HK-2 (cell line): ENCODE measurements at regions not wholly inside any gene's neighbourhood (a gene's known extent, or its start where the extent isn't known, plus 50 kb on each side); places are given as distances from the start of the nearest gene placed in this dataset.
"Not testable (repeated sequence)": the region's sequence is repeated elsewhere in the genome, so short reads cannot be mapped to it uniquely, and the experiment has no call there.

Experiments
- DNase-seq: peaks from one replicate; pipeline ENCODE4 v3.0.0-alpha.2; 2018; ENCODE audit not compliant: unreplicated experiment

DNA sequence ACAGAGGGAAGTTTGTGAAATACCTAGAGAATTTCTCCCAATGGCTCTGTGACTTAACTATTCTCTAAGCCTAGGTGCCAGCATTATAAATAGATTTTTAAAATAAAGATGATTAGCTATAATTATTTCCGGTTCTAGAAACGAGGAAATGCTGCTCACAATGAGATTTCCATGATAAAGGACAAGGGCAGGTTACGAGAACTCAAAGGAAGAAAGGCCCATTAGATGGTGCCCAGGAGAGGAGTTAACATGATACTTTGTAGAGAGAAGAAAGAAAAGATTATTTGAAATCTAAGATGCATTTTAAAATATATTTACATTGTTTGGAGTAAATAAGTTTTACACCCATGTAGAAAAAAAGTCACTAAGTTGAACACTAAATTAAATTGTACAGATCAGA, 538.3 kb upstream of the PTGER4 start:
- DNase-seq: no peak

DNA sequence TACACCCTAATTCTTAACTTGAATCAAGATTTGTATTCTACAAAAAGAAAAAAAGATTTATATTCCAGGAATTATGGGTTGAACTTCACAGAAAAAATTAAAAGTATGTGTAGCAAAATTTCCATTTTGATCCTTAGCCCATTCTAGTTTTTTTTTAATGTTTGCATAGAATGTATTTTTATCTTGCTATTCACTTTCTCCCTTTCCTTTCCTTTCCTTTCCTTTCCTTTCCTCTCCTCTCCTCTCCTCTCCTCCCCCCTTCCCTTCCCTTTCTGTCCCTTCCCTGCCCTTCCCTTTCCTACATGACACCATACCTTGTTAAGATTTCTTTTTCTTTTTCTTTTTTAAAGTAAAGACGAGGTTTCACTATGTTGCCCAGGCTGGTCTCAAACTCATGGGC, 542.5 kb upstream of the PTGER4 start:
- DNase-seq: no peak

DNA sequence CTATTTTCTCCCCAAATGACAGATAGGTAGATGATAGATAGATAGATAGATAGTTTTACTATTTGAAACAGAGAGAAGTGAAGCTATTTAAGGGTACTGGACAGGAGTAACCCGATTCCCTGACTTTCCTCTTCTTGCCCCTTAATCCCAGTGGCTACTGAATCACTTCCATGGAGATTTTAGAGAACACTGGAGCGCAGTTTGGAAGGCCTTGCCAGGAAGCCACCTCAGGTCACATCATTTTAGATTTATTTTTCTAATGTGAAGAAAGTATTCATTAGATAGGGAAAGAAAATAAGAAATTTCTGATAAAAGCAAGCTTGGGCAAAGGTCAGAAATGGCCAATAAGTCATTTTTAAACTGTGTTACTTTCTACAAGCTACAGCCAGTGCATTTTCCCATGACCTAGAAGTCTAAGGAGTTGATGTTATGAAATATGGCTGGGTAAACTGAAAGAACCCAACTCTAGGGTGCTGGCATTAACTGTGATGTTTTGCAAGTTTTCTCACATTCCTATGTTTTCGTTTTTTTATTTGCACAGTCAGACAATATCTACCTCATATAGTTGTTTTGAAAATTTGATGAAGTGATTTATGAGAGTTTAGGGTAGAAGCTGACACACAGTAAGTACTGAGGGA, 544.7 kb upstream of the PTGER4 start:
- no peak for DNase-seq

DNA sequence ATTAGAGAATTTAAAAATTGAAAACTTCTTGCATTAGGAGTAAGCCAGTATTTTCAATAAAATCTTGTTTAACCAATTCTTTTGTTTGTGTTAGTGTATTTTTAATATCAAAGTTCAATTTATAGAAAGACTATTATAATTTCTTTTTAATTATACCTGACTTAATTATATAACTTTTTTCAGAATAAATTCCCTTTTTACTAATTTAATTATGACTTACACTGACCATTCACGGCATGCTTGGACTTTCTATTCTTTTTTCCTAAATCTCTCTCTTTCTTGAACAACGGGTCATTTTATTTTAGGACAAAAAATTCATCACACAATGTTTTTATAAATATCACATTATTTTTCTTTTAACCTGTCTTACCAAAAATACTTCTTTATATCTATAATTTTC, 555.3 kb upstream of the PTGER4 start:
- no peak for DNase-seq

DNA sequence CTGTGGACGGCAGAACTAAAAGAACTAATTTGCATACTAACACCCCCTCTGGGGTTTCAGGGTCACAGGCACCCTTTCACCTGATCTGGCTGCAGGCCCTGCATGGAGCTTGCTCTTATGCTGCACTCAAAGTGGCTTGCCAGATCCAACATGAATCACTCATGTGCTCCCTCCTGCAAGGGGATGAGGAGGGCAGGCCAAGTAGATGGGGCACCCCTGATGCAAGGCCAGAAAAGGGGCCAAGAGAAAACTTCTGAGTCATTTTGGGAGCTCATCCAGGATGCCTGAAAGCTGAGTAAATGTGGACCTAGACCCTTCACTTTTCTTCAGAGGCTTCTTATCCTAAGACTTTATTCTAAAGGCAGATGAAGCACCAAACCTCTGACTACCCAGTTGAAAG, 558.5 kb upstream of the PTGER4 start:
- DNase-seq: no peak

DNA sequence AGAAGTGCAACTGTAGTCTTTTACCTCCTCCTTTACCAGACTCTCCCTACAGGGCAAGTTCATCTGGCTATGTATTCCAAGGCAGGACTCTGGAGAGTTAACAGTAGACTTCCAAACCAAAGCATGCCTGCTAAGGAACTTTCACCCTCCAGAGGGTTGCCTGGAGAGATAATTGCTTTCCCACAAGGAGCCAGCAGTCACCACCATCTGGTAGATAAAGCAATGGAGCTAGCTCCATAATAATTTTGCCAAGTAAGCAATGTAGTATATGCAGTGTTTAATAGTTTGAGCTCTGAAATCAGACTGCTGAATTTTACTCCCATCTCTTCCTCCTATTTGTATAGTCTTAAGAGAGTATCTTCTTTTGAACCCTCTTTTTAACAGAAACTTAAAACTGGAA, 566.8 kb upstream of the PTGER4 start:
- no peak for DNase-seq

DNA sequence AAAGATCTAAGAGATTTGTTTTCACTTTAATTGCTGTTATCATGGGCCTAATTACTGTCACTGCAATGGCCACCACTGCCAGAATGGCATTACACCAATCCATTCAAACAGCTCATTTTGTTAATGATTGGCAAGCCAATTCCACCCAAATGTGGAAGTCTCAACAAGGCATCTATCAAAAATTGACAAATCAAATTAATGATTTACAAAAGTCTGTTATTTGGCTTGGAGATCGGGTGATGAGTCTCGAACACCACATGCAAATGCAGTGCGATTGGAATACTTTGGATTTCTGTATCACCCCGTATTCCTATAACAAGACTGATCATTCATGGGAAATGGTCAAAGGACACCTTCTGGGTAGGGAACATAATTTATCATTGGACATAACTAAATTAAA, 568.7 kb upstream of the PTGER4 start:
- not testable (repeated sequence) for DNase-seq

DNA sequence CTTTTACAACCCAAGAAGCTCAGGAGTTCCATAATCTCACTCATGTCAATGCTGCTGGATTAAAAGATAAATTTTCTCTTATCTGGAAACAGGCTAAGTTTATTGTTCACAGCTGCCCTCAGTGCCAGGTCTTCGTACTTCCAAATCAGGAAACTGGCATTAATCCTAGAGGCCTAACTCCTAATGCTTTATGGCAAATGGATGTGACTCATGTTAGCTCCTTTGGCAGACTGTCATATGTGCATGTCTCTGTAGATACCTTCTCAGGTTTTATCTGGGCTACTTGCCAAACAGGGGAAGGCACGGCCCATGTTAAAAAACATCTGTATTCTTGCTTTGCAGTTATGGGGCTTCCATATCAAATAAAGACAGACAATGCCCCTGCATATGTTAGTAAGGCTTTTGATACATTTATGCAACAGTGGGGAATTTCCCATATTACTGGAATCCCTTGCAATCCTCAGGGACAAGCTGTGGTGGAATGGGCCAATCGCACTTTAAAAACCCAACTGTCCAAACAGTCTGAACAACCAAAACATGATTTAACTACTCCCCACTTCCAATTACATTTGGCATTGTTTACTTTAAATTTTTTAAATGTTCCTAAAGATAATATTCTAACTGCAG, 570.8 kb upstream of the PTGER4 start:
- not testable (repeated sequence) for DNase-seq

DNA sequence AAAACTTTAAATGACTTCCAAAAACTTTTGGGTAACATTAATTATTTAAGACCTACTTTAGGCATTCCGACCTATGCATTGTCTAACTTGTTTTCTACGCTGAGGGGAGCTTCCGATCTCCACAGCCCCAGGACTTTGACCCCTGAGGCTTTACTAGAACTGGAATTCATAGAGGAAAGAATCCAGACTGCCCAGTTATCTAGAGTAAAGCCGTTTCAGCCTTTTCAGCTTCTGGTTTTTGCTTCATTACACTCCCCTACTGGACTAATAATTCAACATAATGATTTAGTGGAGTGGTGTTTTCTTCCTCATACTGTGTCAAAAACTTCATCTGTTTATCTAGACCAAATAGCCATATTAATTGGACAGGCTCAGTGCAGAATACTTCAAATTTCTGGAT, 571.9 kb upstream of the PTGER4 start:
- not testable (repeated sequence) for DNase-seq

DNA sequence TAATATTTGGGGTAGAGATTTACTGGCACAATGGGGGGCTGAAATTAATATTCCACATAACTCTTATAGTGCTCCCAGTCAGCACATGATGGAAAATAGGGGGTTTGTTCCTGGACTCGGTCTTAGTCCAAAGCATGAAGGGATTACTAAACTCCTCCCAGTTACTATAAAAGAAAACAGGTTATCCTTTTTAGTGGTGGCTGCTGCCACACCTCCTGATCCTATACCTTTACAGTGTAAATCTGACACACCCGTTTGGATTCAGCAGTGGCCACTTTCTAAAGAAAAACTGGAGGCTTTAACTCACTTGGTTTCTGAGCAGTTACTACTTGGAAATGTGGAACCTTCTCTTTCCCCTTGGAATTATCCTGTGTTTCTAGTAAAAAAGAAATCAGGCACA, 572.9 kb upstream of the PTGER4 start:
- DNase-seq: no peak

DNA sequence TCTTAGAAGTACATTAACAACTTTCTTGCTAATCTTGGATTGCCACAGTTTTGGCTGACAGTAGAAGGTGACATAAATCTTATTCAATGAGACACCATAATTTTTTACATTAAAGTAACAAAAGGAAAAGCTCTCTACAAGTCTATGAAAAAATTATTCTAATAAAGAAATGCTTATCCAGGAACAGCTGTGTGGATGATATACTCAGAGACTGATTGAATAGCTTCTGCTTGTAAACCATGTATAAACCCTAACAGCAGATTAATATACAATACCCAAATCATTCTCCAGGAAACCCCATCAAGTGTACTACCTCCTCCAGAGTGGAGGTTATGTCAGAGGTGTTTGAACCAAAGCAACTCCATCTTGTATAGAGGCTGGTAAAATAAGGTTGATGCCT, 581.4 kb upstream of the PTGER4 start:
- DNase-seq: no peak

DNA sequence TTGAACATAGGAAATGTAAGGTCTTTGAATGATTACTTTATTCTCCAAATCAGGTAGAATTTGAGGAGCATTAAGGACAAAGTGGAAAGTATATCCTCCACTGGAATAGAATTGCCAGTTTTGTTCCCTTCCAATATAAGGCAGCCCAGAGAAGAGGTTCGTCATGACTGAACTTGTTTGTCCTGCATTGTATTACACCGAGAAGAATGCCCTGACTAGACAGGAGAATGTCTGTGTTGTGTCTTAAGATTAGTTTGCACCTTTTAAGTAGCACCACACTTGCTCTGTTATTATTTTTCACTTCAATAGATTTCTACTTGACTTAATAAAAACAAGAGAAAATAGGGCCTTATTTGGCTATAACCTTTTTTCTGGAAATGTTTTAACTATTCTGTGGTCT, 586.2 kb upstream of the PTGER4 start:
- no peak for DNase-seq

DNA sequence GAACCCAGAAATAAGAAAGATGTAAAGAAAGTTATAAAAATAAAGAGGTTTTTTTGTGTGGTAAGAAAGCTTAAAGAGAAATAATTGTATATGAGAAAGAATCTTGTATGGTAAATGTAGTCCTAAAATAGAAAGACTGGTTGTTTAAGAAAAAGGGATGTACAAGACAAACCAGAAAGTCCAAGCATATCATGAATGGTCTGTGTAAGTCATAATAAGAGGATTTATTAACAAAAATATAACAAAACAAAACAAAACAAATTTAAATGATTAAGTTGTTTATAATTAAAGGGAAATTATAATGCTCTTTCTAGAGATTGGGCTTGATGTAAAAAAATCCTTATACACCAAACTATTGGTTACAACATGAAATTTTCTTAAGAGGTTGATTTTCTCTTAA, 590.4 kb upstream of the PTGER4 start:
- no peak for DNase-seq

DNA sequence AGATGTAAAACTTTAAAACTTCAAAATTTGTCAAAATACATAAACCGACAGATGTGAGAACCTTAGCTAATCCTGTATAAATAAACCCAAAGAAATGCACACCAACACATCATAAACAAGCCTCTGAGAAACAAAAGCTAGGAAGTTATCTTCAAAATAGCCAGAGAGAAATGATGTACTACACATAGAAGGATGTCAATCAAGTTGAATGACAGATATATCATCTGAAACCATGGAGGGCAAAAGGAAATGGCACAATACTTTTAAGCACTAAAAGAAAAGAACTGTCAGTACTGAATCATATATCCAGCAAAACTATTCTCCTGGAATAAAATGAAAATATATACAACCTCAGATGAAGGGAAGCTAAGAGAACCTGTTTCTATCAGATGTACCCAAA, 595.1 kb upstream of the PTGER4 start:
- no peak for DNase-seq

DNA sequence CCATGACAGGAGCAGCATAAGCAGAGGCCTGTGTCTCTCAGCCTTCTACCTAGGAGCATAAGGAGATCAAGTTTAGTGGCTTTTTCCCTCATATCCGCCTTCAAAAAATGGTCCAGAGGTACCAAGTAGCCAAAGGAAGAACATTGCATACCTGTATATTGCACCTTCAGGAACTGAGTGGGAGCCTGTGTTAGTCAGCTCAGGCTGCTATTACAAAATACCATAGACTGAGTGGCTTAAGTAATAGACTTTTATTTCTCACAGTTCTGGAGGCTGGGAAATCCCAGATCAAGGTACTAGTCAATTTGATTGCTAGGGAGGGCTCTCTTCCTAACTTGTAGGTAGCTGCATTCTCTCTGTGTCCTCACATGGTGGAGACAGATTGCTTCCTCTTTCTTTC, 597.4 kb upstream of the PTGER4 start:
- DNase-seq: no peak

DNA sequence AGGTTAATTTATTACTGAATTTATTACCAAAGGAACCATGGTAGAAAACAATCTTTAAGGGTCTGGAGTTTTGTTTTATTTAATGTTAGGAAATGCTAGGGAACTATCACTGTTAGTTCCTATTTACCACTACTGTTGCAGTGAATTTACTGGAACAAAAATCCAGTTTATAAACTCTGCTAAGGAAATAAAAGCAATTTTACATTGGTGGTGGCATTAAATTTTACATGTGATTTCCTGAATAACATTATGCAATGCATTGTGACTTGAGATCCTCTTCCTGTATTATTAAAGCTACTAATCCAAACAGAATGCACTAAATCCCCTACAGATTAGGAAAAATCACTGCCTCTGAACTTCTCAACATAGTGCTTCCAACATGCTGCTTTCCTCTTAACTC, 599.5 kb upstream of the PTGER4 start:
- no peak for DNase-seq

DNA sequence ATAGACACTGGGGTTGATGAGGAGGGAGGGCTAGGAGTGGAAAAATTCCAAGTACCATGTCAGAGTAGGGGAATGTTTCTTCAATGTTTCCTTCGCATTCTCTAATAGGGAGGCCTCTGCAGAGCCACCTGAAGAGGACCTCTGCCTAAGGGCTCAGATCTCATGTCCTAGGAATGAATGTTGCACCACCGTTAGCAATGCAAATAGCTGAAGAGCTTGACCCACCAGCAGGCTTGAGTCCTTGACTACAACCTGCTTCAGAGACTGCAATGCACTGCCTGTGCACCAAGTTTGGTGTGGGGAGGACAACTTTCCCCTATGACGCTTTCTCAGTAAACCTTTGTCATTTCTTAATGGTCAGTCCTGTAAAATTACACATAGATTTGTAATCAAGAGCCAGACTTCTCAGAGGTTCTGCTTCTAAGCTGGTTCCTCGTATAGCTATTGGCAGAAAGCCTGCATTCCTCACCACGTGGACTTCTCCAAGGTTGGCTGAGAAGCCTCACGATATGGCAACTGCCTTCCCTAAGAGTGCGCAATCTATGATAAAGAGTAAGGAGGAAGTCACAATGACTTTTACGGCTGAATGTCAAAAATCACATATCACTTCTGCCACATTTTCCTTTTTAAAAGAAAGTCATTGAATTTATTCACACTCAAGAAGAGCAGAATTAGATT, 600.7 kb upstream of the PTGER4 start:
- DNase-seq: no peak

DNA sequence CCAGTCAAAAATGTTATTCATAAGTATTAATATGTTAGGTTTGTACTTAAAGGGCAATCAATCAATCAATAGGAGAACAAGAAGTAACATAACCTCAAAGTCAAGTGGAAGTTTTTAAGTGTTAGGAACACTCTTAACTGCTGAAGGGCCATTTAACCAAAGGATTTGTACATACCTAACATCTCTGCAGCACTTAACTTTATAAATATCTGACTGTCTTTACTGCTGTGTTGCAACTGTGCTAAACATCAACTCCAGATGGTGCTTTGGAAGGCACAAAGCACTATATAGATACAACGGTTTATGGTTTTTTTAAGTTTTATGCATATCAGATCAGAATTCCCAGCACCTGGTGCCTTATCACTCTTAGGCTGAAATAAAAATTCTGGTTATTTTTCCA, 604.9 kb upstream of the PTGER4 start:
- DNase-seq: no peak

DNA sequence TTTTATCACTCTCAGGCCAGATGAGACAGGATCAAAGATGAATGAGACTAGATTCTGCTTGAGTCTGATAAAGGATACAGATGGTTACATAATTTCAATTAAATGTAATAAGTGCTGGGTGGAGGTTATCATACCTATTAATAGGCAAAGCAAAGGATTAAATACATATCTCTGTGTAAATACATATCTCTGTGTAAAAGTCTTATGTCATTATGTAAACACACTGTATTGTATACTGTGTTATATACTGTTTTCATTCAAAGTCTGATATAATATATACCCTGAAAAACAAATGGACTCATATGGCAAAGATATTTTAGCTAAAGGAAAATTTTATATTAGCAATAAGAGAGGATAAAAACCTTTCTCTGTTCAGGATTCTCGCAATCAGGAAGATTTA, 605.8 kb upstream of the PTGER4 start:
- no peak for DNase-seq

DNA sequence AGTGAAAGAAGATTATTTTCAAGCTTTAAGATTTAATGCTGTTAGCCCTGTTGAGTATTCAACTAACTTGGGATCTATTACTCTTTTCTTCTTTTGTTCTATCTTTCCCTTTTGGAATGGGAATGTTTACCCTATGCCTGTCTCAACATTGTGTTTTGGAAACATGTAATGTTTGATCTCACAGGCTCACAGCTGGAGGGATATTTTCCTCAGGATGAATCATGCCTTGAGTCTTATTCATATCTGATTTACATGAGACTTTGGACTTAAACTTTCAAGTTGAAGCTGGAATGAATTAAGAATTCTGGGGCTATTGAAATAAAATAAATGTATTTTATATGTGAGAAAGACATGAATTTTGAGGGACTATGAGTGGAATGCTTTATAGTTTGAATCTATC, 607.8 kb upstream of the PTGER4 start:
- no peak for DNase-seq

DNA sequence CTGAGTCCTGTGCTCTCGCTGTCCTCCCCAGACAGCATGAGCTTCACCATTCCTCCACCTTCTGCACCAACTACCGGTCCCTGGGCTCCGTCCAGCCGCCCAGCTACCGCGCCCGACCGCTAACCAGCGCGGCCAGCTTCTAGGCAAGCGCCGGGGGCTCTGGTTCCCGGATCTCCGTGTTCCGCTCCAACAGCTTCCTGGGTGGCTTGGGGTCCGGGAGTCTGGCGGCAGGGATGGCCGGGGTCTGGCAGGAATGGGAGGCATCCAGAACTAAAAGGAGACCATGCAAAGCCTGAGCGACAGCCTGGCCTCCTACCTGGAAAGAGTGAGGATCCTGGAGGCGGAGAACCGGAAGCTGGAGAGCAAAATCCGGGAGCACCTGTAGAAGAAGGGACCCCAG, 613.1 kb upstream of the PTGER4 start:
- DNase-seq: no peak

DNA sequence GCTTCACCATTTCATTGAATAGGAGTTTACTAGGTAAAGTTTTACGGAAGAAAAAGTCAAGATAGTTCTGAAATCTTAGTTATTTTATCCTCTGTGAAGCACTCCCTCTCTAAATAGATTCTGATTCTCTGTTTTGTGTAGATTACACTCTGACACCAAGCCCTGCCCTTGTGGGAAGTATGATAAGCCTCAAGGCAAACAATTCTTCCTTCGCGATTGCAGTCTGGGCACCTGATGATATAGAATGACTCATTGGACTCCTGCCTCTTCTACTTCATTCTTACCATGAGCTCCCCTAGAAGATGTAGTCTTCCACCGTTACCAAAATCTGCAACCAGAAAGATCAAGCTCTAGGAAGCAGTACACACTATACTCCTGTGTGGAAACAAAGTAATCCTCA, 626.9 kb upstream of the PTGER4 start:
- no peak for DNase-seq

DNA sequence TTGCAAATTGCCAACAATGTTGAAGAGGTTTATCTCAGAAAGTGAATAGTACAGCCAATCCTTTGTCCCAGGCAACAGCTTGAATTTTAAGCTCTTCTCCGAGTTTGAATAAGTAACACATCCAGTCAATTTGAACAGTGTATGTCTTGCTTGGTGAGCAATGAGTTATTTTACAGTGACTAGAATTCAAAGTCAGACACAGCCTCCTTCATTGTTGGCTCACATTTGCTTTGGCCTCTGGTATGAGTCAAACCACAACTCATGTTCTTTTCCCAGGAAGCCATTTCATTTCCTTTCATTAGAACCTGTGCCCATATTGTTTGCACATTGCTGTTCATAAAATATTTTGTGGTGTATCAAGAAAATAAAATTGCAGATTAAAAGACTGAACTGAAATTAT, 622.0 kb upstream of the DAB2 start:
- no peak for DNase-seq

DNA sequence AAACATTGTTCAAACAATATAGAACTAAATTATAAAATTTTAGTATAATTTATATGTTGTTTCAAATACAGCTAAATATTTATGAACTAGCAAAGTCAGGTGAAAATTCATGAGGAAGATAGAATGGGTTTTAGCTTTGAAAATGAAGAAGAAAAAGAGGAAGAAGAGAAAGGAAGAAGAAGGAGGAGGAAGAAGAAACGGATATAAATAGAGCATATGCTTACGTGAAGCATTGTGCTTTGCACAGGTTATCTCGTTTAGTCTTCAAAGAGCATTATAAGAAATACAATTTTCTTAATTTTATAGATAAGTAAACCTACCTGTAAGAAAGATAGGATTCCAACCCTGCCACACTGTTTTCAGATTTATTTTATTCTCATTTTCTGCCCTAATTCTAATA, 620.6 kb upstream of the DAB2 start:
- DNase-seq: no peak
